ENCODE measurements at regions not wholly inside any gene's neighbourhood (a gene's known extent, or its start where the extent isn't known, plus 50 kb on each side); places are given as distances from the start of the nearest gene placed in this dataset.
A peak's percentile ranks its signal among the peaks of the same experiment; 100 is the strongest.

DNA sequence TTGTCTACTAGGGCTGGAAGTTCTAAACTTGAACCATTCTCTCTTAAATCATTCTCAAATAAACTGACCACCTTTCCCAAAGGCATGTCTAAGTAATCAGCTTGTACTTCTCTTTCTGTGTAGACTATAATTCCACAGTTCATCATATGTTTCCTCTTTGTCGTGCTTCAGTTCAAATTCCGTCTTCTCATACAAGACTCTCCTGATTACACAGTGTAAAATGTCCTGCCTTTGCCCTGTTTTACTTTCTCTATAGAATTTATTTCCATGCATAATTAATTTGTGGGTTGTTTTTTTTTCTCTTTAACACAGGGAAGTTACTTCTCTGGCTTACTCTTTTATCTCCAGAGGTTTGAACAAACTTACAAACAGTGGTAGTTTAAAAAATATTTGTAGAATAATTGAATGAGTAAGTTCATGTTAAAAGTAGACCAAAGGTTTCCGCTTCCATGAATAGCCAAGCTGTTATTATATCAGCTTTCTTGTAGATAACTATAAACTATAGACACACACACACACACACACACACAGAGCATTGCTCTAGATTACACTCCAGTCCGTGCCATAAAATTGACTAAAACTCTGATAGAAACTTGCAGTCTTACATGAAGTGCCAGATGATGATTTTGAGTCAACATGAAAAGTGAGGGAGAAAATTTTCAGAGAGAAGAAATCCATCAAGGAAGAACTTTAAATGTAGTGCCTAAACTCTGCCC, 119.0 kb downstream of the SUCNR1 start:
- DNase-seq (ENCODE audit: low read depth), result no peak

DNA sequence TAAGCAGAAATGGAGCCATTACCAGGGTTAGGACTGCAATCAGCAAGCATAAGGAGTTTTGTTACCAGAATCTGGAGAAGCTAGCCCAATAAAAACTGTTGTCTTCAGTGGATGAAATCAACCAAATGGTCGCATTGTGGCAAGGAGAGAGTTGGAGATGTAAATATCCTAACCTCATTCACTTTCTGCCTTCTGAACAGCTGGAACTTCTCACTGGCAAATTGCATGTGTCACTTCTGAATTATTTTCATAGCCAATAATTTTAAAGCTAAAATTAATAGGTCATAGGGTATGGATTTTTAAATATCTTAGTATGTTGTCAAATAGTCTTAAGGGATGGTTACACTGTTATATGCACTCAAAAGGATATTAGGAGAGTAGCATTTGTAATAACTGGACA, 121.6 kb downstream of the SUCNR1 start:
- DNase-seq (ENCODE audit: low read depth), result no peak

DNA sequence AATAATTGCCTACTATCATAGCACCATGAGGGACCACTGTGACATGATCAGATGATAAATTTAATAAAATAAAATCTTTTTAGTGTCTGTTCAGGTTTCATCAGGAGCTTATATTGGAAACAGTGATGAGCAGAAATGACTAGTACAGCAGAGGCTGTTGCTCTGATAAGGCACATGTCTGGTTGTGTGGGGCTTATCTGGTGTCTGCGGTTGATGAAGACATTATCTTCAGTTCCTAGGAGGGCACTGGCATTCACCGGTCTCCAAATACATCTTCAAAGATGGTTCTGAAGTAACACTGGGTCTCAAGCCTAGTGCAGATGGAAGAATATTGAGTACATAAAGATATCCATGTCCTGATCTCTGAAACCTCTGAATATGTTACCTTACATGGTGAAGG, 125.3 kb downstream of the SUCNR1 start:
- DNase-seq (ENCODE audit: low read depth), result no peak

GRCh38 chr3:151999936-152000335, 126.5 kb downstream of the SUCNR1 start:
- DNase-seq (ENCODE audit: low read depth), result peak; percentile 12

GRCh38 chr3:152011812-152012735, 138.6 kb downstream of the SUCNR1 start:
- DNase-seq (ENCODE audit: low read depth), result no peak

- DNase-seq (ENCODE audit: low read depth), result peak; percentile 84
Observed at GRCh38 chr3:152019508-152019907, 146.1 kb downstream of the SUCNR1 start.

- DNase-seq (ENCODE audit: low read depth), result peak; percentile 99
Observed at GRCh38 chr3:152021951-152022461, 148.6 kb downstream of the SUCNR1 start.

DNA sequence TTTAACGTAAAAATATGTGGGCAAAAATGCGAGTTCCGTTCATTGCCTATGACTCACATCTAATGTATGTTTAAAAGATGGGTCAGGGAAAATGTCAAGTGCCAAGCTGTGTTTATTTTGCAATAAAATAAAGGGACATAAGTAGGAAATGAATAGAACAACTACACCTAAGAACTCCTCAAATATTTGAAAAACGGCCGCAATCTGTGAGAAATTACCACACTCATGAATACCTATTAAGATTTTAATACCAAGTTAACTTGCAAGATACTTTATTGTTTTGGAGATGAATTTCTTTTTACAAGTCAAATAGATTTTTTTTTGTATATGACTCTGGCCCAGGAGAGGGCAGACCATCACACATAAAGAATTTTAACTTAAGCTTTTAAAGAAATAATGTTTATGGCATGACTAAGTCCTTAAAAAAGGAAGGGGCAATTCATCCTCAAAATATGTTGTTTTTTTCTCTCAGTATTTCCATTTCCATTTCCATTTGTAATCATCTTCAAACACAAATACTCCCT, 152.7 kb downstream of the SUCNR1 start:
- peak; percentile 90 for DNase-seq (ENCODE audit: low read depth)

DNA sequence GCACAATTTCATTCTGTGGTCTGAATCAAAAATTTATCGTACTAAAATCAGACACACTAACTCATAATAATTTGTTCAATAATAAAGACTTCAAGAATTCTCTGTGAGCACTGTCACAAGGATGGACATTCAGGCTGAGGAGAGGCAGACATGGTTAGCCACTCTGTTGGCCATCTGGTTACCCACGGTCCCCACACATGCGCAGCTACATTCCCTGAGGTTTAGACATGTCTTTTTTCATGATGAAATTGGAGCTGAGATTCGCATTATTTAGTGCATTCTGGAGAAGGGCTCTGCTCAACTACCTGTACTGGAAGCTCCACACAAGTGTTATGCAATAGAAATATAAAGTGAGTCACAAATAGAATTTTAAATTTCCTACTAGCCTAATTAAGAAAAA, 156.9 kb downstream of the SUCNR1 start:
- DNase-seq (ENCODE audit: low read depth), result no peak

DNA sequence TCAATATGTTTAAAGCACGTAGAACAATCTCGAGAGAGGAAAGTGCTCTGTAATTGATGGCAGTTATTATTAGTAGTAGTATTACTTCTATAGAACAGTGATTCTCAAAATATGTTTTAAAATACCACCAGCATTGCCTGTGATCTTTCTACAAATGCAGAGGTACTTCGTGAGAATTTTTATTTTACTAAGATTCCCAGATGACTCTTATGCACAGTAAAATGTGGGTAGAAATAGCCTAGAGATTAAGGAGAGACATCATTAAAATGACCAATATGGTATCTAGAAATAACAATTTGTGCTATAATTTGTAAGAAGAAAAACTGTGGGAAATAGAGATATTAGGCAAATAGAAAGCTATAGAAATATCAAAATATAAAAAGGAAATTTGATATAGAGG, 157.9 kb downstream of the SUCNR1 start:
- no peak for DNase-seq (ENCODE audit: low read depth)

GRCh38 chr3:152037297-152037696, 163.9 kb downstream of the SUCNR1 start:
- DNase-seq (ENCODE audit: low read depth), result no peak

- DNase-seq (ENCODE audit: low read depth), result peak; percentile 25
Observed at GRCh38 chr3:152037953-152038352, 164.5 kb downstream of the SUCNR1 start.

GRCh38 chr3:152038490-152038889, 165.0 kb downstream of the SUCNR1 start:
- no peak for DNase-seq (ENCODE audit: low read depth)

GRCh38 chr3:152039887-152040286, 166.4 kb downstream of the SUCNR1 start:
- DNase-seq (ENCODE audit: low read depth), result no peak

DNA sequence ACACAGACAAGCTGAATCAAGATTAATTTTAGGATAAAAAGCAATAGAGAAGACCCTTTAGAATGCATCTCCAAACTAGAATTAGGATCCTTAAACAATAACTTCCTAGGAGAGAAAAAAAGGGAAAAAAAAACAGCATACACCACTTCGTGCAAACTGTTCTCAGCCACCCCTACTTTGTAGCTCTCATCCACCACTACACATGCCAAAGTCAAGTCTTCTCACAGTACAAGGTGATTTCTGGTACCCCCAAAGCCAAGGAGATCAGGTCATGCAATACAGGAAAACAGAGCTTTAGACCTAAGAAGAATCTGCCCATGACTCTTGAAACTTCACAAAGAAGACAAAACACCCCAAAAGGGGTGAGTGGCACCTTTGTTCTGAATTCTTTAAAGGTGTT, 166.9 kb downstream of the SUCNR1 start:
- no peak for DNase-seq (ENCODE audit: low read depth)

DNA sequence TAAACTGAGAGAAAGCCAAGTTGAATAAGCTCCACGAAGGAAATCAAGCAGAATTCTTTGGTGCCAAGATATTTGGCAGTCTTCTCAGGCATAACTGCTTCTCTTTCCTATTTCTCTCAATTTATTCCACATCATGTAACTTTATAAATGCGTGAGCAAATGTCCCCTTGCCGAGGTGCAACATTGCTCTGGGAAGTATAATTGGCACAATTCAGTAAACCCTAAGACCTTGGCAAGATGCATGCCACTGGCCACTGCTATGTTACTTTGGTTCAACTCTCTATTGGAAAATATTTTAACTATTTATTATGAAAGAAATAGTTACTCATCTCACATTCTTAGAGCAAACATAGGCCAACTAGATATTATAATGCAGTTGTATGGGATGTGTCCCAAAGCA, 170.2 kb downstream of the SUCNR1 start:
- DNase-seq (ENCODE audit: low read depth), result no peak

DNA sequence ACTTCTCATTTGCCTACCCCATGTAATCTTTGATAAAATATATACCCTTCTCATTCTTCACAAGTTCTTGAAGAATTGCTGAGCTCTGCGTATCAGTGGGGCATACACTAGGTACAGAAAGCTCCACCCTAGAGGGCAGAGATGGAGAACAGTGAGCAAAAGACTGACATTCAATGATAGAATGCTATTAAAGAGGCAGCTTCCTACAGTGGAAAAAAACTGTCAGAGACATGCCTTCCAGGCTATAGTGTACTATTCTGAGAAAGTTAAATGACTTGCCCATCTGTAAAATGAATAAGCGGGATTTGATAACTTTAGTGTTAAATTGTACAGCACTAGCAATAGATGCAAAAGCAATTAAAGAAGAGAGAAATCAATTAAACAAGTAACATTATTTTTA, 172.8 kb downstream of the SUCNR1 start:
- no peak for DNase-seq (ENCODE audit: low read depth)

GRCh38 chr3:152047465-152047864, 174.0 kb downstream of the SUCNR1 start:
- DNase-seq (ENCODE audit: low read depth), result peak; percentile 60

GRCh38 chr3:152048831-152049230, 175.4 kb downstream of the SUCNR1 start:
- no peak for DNase-seq (ENCODE audit: low read depth)

GRCh38 chr3:152050903-152051302, 177.5 kb downstream of the SUCNR1 start:
- no peak for DNase-seq (ENCODE audit: low read depth)

- peak; percentile 37 for DNase-seq (ENCODE audit: low read depth)
Observed at GRCh38 chr3:152051501-152052404, 178.3 kb downstream of the SUCNR1 start.

DNA sequence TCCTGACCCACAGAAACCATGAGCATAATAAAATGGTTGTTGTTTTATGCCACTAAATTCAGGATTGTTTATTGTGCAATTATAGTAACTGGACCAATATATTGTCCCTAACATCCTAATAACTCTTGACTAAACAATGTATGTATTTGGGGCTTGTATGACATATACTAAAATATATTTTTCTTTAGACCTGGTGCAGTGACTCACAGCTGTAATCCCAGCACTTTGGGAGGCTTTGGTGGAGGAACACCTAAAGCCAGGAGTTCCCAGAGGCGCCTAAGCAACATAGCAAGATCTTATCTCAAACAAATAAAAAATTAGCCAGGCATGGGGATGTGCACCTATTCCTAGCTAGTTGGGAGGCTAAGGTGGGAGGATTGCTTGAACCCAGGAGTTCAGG, 180.4 kb downstream of the SUCNR1 start:
- DNase-seq (ENCODE audit: low read depth), result peak; percentile 17
